DMS153 treated with DMSO at 0.1 percent for 48 hours (cell line): ENCODE measurements at regions not wholly inside any gene's neighbourhood (a gene's known extent, or its start where the extent isn't known, plus 50 kb on each side); places are given as distances from the start of the nearest gene placed in this dataset.
"Not testable (repeated sequence)": the region's sequence is repeated elsewhere in the genome, so short reads cannot be mapped to it uniquely, and the experiment has no call there.

ENCODE experiments used
- DNase-seq: peaks from one replicate; lab custom pipeline; 2025; ENCODE audit not compliant: unreplicated experiment; lab: John Stamatoyannopoulos, UW

GRCh38 chr16:86335266-86336172 lies 174.8 kb upstream of the FOXF1 start:
- DNase-seq = no peak

DNA sequence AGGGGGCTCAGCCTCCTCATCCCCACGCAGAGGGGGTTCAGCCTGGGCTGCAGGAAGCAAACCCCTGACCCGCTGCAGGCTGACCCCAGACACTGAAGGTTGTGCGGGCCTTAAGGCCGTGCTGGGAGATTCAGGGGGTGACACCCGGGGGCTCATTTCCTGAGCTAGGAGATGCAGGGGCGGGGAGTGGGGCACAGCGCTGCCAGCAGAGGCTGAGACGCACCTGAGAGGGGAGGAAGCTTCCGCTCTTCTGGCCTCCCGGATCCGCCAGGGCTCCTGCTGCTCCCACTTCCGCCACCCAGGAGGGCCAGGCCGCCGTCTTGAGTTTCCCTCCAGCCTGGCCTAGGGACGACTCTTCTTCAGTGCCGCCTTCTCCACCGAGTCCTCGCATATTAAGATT lies 173.2 kb upstream of the FOXF1 start:
- DNase-seq = no peak

GRCh38 chr16:86337581-86338402 lies 172.5 kb upstream of the FOXF1 start:
- no peak for DNase-seq

GRCh38 chr16:86338403-86339115 lies 171.8 kb upstream of the FOXF1 start:
- no peak for DNase-seq

DNA sequence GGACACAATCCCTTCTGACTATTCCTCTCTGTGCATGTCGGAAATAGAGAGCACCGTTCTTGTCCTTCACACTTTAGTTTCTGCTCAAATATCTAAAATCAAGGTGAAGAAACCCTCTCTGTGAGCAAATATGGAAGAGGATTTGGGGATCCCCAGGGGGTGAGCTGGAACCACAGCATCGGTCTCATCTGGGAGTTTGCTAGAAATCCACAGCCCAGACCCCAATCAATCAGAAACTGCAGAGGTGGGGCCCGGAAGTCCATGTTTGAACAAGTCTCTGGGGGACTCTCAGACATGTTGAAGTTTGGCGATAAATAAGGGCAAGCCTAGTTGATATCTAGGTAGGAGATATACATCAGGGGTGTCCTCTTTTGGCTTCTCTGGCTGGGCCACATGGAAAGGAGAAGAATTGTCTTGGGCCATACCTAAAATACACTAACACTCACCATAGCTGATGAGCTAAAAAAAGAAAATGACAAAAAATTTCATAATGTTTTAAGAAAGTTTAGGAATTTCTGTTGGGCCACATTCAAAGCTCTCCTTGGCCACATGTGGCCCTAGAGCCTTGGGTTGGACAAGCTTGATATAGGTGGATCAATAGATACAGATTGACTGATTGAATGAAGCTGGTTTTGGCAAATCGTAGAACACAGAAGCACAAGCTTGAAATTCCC lies 168.0 kb upstream of the FOXF1 start:
- no peak for DNase-seq

DNA sequence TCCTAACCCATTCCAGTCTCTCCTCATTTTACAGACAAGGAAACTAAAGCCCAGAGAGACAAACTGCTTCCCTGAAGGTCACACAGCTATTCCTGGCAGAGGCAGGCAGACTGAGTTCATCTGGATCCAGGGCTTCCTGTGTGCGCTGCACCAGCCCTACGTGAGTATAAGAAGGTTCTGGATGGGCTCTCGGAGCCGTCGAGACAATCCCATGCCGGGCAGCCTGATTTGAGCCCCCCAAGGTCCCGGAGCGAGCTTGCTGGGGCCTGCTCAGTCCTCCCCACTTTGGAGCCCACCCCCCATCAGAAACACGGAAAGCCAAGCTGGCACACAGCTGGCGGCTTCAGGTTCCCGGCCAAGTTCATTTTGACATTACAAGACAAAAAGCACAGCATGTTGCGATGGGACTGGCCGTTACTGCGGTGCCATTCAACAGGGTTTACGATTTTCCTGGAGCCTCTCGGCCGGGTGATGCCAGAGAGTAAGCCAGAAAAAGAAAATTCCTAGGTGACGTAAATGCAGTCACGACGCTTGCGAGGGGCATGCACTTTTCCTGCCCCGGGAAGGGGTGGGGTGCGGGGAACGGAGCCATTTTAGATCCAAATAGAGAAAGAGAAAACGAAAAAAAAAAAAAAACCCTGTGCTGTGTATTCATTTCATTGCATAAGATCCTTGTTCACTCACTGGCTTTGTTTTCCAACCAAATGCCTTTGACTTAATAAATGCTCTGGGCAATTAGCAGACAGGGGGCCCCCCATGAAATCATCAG lies 167.1 kb upstream of the FOXF1 start:
- DNase-seq = no peak

DNA sequence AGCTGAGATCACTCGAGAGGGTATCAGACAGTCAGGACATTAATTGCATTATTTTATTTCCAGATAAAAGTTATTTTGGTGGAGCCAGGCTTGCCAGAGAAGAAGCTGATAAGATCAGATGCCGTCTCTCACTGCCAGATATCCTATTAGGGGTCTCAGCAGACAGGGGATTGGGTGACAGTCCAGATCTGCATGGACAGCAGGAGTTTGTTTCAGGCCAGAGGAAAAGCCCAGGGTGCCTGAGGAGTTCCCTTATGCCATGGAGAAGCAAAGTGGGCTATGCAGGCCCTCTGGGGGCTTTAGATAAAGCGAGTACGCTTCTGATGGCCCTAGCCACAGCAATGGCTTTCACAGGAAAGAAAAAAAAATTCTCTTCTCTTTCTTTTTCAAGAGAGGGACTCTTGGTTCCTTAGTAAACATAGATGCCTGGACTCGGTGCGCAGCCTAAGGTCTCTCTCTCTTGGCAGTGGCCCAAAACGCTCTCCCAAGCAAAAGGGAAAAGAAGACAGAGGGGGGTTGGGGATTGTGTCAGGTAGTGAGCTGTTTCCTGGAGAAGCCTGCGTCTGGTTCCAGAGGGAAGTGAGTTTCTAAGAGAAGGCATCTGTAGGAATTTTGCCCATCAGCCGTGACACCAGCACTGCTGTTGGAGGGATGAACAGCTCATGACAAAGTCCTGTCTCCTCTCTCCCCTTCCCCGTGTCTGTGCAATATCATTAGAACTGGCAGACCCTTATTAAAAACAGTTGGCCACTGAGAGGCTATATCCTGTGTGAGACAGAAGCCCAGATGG lies 166.3 kb upstream of the FOXF1 start:
- DNase-seq = no peak

- no peak for DNase-seq
These were observed 165.8 kb upstream of the FOXF1 start for GRCh38 chr16:86344586-86344871.

- DNase-seq = no peak
These were observed 165.4 kb upstream of the FOXF1 start for GRCh38 chr16:86344881-86345280.

DNA sequence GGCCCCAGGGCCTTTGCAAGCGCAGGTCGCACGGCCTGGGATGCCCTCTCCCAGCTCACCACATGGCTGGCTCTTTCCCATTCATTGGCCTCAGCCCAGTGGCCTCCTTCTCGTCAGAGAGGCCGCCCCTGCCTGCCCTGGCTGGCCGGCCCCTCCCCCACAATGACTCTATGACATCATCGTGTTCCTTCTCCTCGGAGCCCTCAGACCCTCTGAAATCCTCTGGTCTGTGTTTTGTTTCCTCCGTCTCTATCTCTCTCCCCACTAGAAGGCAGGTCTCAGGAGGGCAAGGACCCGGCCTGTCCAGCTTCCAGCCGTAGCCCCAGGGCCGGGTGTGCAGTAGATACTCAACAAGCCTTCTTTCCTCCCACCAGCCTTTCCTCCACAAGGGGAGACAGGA lies 164.8 kb upstream of the FOXF1 start:
- no peak for DNase-seq

GRCh38 chr16:86346034-86346433 lies 164.3 kb upstream of the FOXF1 start:
- no peak for DNase-seq

DNA sequence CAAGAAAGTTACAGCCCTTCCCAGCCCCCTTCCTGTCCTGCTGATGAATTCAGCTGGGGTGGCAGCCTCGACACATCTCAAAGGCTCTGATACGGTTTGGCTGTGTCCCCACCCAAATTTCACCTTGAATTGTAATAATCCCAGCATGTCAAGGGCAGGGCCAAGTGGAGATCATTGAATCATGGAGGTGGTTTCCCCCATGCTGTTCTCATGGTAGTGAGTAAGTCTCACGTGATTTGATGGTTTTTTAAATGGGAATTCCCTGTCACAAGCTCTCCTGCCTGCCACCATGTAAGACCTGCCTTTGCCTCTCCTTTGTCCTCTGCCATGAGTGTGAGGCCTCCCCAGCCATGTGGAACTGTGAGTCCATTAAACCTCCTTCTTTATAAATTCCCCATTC lies 163.2 kb upstream of the FOXF1 start:
- DNase-seq = no peak

GRCh38 chr16:86347916-86348555 lies 162.3 kb upstream of the FOXF1 start:
- DNase-seq = no peak

GRCh38 chr16:86349338-86349900 lies 160.9 kb upstream of the FOXF1 start:
- DNase-seq = no peak

GRCh38 chr16:86350289-86350688 lies 160.0 kb upstream of the FOXF1 start:
- DNase-seq = no peak

- no peak for DNase-seq
These were observed 159.1 kb upstream of the FOXF1 start for GRCh38 chr16:86351041-86351784.

DNA sequence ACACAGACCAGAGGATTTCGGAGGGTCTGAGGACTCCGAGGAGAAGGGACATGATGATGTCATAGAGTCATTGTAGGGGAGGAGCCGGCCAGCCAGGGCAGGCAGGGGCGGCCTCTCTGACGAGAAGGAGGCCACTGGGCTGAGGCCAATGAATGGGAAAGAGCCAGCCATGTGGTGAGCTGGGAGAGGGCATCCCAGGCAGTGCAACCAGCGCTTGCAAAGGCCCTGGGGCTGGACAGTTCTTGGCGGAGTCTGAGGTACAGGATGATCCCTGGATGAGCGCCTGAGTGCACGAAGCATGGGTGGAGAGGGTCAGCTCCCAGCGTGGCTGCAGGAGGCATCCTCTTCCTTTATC lies 158.6 kb upstream of the FOXF1 start:
- not testable (repeated sequence) for DNase-seq

GRCh38 chr16:86353148-86353547 lies 157.2 kb upstream of the FOXF1 start:
- no peak for DNase-seq
